HG03135 (cell line): ENCODE measurements at regions not wholly inside any gene's neighbourhood (a gene's known extent, or its start where the extent isn't known, plus 50 kb on each side); places are given as distances from the start of the nearest gene placed in this dataset.
"Not testable (repeated sequence)": the region's sequence is repeated elsewhere in the genome, so short reads cannot be mapped to it uniquely, and the experiment has no call there.

Source experiments
- ATAC-seq: cut with Tn5 transposase; IDR thresholded peaks from one replicate; pipeline ENCODE4 v1.9.1; 2021; ENCODE audit warnings: mild to moderate bottlenecking, moderate library complexity; ENCODE audit not compliant: unreplicated experiment

DNA sequence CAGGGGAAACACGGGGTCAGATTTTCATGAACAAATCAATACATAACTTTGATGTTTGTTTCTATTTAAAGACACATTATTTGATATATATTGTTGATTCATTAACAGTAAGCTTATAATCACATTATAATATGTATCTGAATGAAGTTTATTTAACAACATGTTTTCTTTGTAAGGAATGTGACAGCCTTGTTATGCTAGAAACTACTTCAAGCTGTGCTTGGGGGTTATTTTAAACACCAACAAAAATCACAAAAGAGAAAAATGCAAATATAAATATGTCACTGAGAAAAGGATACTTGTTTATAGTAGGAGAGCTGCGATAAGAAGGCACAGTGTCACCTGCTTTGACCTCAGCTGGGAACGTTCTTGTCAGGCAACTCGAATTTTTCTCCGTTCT, 354.6 kb upstream of the AGA start:
- ATAC-seq = no peak

DNA sequence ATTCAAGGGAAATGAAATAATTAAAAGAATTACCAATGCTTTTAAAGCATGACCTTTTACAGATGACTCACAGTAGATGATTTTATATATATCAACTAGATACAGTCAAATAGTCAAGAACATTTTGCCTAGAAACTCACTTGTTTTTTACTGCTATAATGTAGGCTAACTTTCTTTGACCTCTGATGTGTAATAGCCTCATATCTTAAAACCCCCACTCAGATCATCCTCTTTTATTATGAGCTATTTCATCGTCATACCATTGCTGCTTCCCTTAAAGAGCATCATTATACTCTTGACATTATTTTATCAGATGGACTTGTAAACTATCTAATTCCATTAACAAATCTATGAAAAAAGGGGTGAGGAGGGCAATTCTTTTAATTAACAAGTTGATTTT, 355.9 kb upstream of the AGA start:
- ATAC-seq = no peak

DNA sequence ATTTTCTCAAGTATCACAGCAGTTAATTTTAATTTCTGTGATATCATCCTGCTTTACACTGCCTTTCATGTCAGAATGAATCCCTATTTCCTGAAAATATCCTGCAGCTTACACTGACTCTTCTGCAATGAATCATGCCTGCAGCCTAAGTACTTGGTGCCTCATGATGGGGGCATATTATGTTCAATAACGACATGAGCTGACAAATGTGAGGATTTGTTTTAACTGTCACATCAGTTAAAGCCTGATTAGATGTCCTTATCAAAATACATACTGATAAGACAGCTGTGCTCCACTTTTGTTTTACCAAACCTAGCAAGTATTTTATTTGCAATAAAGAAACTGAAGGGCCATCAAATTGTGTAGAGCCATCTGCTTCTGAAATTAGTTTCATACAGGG, 359.9 kb upstream of the AGA start:
- ATAC-seq = no peak

DNA sequence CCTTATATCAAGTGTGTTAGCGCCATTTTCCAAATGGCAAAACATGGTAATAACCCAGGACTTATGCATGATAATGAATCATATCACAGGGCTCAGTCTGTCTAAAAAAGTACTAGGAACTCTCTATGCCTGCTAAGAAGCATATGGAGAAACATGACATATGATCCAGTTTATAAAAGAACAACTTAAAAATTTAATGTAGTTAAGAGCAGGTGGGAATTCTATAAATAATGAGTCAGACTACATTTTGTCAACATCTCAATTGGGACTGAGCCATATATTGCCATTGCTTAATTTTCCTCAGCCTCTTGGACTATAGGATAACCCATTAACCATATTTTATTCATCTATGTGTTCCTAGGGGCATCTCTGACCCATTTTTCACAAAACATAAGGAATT, 360.4 kb upstream of the AGA start:
- ATAC-seq = no peak

DNA sequence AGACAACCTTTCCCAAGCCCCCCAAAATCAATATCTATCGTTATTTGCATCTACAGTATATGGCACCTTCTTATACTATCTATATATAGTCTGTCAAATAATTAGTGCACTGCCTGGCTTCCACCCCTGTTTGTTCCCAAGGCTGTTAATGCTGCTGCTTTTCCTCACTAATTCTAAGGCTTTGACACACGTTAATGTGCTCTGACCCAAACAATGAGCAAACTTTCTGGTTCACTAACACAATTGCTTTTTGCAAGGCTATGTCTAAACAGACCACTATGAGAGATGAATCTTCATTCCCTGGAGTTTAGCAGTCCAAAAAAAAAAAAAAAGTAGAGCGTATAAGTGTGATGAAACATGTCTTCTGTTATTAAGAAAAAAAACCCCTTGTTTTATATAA, 360.9 kb upstream of the AGA start:
- ATAC-seq = no peak

DNA sequence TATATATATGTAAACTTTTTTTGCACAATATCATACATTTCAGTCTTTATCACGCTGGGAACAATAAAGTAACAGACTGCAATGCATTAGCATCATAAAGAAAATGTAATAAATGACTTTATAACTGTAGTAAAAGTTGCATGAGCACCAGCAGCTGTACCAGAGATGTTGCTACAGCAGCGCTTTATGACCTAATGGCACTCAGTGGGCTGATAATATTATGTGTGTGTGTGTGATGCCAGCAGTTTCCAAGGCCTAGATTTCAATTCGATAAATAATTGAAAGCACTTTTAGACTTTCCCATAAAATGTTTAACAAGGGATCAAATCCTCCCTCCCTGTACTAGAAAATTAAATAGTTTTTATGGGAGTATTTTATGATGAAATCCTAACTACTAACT, 367.6 kb upstream of the AGA start:
- ATAC-seq = no peak

DNA sequence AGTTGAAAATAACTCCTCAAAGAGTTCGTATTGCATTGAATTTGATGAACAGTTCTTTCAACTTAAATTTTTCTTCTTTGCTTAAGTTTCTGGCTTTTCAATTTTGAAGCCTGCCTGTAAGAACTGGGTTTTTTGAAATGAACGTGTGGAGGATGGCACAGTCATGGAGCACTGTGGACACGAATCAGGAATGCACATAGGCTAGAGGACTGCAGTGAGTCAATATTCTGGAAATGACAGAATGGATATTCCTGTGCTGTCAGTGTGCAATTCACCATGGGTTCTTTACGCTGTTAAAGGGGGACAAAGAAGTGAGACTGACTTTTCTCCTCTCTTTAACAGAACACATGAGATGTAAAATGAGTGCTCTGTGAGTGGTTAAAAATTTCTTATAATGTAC, 368.0 kb upstream of the AGA start:
- no peak for ATAC-seq

DNA sequence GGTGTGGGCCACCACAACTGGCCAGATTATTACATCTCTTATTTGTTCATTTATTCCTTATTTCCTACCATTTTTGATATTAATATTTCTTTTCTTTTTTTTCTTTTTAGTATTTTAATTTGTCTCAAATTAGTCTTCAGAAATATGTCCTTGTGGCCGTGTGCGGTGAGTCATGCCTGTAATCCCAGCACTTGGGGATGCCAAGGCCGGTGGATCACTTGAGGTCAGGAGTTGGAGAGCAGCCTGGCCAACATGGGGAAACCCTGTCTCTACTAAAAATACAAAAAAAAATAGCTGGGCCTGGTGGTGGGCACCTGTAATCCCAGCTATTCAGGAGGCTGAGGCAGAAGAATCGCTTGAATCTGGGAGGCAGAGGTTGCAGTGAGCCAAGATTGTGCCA, 376.2 kb upstream of the AGA start:
- not testable (repeated sequence) for ATAC-seq

DNA sequence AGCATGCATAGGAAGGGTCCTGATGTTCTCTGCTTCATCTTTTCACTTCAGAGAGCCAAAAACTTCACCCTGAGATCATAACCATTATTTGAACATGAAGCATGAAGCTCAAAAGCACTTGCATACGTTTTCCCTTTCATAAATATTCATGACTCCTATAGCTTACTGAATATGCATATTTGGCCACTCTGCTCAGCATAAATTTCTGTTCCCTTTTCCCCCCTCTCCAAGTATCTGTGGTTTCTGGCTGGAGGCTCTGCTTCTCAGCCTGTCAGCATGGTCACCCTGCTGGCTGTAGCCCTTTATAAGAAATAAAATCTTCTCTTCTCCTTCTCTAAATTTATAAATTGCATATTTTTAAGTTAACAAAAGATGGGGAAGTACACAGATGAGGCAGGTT, 384.7 kb upstream of the AGA start:
- no peak for ATAC-seq

DNA sequence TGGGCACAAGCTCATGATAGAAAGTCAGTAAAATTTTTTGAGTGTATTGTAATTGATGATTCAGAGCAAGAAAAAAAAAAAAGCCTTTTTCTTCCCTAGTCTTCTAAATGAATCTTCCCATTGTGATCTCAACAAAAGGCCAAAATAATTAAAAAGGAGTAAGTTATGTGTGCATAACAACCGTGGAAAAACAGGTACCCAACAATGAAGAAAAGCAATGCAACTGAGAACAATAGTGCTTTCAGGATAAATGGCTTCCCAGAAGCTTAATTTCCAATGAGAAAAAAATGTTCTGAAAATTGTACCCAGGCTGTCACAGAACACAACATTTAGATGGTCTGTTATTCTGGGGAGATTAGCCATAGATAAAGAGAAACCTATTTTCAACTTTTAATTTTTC, 399.0 kb upstream of the AGA start:
- ATAC-seq = no peak

DNA sequence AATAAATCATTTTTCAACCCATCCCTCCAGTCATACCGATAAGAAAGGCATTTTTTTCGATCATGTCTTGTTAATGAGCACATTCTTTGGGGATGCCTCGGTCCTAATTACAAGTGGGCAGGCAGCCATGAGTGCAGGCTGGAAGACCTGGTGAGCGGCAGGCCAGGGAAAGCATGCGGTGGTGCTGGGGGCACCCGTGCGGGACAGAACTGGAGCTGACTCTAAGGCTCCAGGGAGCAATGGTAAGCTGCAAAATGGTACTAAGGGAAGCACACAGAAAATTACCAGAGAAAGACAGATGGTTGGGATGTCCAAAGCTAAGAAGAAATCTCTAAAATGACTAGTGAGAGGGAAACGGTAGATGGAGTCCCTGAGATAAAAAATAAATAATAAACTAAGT, 411.0 kb upstream of the AGA start:
- no peak for ATAC-seq

DNA sequence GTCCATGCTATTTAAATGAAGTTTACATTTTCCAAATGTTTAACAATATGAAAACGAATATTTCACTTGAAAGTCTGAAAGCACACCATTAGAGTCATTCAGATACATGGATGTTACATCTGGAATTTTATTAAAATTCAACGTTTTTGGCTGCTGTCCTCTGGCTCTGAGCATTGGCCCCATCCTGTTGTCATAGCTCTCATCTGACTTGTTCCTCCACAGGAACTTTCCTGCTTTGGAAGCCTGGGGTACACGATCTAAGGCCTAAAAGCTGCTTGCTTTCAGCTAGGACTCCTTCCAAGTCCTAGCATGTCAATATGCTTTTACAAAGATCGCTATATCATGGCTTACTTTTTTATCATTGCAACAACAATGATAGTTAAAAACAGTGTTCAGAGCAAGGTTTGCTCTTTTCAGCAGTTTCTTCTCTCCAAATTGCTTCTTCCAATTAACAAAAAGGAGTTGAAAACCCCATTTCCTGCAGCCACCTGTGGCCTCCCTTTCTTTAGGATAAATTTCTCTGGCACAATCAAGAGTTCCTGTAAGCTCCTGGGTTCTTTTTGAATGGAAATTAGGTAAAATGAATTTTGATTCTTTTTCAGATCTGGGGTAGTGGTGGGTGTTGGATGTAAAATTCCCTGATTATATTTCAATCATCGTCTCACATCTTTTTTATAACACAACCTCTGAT, 413.4 kb upstream of the AGA start:
- no peak for ATAC-seq

DNA sequence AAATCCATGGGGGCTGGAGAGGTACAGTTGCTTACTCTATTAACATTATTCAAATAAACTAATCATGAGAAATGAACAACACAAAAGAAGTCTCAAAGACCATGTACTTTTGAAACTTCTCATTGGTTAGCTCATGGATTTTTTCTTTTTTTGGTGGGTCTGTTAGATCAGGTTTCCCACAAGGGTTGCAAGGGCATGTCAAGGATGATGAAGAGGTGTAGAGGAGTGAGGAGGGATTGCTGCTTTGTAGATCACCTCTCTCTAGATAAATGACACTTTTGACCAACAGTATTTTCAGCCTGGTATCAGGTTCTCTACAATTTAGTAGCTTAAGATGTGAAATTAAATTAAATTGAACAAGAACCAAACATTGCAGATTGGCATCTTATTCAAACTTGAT, 417.9 kb upstream of the AGA start:
- no peak for ATAC-seq

DNA sequence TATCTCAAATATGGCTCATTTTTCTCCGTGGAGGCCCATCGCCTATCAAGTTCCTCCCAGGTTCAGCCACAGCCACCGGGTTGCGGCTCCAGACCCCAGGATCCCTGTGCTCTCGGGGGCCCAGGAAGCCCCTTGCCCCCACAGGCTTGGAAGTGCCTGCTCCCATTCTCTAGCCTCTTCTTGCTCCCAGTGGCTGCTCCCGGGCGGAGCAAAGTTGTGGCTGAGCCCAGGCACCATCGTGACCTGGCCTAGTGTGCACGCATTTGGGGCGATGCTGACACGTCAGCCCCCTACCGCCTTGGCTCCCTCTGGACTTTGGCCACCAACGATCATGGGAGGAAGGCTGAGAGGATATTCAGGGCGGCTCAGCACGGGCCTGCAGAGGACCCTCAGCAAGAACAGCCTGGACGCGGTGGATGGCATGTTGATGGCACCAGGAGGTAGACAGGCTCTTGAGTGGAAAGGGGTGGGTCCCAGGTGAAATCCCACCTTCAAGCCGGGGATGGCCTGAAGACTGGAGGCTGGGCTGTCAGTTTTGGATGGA, 419.4 kb upstream of the AGA start:
- no peak for ATAC-seq

DNA sequence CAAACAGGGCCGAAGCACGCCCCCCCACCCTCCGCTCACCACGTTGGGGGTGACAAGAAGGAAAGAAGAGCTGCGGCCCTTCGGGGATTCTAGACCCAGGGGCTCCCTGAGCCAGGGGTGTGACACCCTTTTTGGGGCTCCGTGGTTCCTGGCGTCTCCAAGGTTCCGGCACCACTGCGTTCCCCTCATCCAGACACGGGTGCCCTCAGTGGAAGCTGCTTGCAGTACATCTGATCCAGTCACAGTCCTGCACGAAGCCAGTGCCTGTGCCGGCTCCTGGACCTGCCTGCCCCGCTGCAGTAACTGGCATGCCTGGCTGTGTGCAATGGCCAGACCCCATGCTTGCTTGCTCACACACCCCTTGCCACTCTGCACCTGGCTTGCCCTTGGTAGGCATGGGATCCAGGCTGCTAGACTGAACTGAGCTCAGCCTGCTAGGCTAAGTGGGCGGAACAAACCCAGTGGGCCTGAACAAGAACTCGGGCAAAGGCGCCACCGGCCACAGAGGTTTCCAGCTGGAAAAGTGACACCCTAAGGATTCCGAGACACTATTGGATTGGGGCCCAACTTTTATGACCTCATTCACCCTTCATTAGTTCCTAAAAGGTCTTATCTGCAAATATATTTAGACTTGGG, 420.4 kb upstream of the AGA start:
- ATAC-seq = no peak

DNA sequence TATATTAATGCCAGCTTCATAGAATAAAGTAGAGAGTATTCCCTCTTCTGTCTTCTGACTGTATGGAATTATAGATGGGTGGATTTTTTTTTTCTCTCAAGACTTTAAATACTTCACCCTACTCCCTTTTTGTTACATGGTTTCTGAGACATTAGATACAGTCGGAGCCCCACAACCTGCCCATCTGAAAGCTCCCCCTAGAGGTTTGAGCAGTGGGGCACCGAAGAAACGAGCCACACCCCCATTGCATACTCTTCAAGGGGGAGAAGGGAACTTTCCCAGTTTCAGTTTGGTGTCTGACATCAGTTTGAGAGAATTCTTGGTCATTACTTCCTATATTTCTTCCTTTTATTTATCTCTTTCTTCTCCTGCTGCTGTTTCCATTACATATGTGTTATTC, 437.6 kb upstream of the AGA start:
- no peak for ATAC-seq

DNA sequence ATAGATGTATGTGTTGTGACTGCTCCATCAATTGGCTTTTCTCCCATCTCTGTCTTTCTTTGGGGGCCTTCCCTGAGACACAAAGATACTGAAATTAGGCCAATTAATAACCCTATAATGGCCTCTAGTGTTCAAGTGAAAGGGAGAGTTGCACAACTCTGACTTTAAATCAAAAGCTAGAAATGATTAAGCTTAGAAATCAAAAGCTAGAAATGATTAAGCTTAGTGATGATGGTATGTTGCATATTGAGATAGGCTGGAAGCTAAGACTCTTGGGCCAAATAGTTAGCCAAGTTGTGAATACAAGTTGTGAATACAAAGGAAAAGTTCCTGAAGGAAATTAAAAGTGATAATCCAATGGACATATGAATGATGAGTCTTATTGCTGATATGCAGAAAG, 452.9 kb upstream of the AGA start:
- no peak for ATAC-seq

DNA sequence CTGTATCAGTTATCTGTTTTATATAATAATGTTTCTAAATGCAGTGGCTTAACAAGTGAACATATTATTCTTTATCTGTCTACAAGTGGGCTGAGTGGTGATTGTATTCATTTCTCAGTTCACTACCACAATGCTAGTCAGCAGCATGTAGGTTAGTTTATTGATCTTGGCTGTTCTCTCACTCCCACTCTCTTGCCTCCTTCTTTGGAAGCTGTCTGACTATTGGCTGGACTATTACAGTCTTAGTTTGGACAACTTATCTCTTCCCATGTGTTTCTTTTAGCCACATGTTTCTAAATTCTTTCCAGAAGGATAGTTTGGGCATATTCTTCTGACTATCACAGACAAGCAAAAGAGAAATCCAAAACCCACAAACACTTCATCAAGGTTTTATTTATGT, 459.5 kb upstream of the AGA start:
- ATAC-seq = no peak

DNA sequence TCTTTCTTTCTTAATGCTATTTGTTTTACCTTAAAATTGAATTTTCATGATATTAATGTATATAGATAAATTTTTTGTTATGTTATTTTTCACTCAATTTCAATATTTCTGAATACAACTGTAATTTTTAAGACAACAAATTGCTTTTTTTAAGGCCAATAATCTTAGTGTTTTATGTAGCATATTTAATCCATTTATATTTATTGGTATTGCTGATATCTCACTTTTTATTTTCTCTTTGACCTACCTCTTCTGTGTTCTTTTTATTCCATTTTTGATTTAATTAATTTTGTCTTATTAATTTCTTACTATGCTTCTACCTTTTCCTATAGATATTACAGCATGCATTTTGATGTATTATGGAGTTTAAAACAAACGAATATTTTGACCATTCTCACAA, 460.1 kb upstream of the AGA start:
- ATAC-seq = no peak

DNA sequence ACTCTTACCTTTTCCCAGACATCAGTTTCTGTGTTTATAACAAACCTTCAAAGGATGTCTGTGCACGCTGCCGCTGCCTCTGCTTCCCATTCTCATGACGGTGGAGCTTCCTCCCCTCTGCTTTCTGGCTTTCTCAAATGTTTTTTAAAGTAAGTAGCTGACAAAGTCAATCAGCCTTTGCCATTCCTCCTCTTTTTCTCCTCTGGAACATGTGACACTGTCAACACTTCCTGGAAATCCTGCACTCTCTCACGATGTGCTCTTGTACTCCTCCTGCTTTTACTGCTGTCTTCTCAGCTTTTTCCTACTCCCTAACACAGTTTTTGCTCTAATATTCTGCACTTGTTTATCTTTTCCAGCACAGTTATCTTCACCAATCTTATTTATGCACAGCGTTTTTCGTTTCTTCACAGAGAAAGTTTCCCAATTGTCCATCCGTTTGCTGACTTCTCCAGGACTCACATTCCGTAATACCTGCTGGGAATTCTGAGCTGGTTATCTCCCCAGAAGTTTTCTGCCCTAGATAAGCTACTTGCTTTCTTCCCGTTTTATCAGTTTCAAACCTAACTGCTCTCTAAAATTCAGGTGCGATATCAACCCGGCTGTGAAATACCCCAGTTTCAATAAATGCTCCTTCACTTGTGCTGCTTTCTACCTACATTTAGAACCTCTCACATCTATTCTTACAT, 465.6 kb upstream of the AGA start:
- ATAC-seq = no peak

DNA sequence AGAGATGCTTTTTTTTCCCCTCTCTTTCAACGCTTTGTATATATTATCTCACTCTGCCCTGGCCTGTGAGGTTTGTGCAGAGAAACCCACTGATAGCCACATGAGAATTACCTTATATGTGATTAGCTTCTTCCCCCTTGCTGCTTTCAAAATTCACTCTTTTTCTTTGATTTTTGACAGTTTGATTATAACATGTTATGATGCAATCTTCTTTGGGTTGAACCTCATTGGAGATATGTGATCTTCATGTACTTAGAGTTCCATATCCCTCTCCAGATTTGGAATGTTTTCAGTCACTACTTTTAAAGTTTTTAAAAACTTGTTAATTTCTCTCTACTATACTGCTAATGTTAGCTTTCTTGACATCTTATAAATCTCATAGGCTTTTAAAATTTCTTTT, 479.5 kb upstream of the AGA start:
- no peak for ATAC-seq

DNA sequence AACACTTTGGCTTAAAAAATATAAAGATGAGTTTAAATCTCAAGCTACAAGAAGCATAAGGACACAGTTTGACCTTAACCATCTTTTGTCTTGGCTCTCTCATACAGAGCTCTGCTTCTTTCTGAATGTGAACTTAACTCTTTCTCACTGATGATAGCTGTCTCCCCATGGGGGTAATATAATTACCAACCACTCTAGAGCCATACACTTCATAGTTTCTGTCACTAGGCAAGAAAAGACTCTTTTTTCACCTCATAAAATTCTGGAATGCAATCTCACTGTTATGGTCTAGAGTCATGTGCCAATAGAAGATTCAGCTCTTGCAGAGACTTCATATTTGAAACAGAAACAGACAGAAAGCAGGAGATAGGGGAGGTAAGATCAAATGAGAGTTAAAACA, 481.7 kb upstream of the AGA start:
- no peak for ATAC-seq
